ENCODE measurements at regions not wholly inside any gene's neighbourhood (a gene's known extent, or its start where the extent isn't known, plus 50 kb on each side); places are given as distances from the start of the nearest gene placed in this dataset.
A peak's percentile ranks its signal among the peaks of the same experiment; 100 is the strongest.

GRCh38 chr12:113619202-113619601 lies 147.5 kb upstream of the LHX5 start:
- no peak for DNase-seq (ENCODE audit: low spot score)

- no peak for DNase-seq (ENCODE audit: low spot score)
These were observed 141.7 kb upstream of the LHX5 start for GRCh38 chr12:113613414-113613813.

DNA sequence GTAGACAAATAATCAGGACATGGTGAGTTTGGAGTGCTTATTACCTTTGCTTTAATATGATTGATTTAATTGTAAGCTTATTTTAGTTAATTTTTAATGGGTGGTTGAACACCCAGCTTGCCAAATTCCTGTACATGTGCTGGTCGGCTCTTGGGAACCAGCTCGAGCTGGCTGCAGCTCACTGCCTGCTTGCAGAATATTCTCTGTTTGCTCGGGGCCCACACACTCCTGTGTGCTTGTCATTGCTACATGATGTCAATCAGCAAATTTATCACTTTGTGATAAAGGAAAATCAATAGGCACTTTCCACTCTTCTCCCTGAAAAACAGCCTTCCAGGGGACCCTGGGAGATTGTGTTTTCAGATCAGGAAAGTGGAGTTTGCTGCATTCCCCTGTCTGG lies 141.1 kb upstream of the LHX5 start:
- DNase-seq (ENCODE audit: low spot score): no peak

- no peak for DNase-seq (ENCODE audit: low spot score)
These were observed 140.5 kb upstream of the LHX5 start for GRCh38 chr12:113612076-113612728.

DNA sequence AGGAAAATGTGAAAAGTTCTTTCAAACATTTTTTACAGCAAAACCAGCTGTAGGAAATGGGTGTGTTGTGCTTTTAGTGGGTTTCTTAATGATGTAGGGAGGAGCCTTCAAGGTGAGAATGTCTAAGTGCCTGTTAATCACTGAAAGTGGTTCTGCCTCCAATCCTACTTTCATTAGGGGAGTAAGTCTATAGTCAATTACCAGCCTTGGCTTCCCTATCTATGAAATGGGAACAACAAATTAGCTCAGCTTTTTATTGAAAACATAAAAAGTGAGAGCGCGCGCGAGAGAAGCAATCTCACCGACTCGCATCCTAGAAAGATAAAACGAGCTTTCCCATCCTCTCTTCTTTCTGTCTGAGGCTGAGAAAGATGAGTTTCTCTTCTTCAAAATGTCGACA lies 140.0 kb upstream of the LHX5 start:
- DNase-seq (ENCODE audit: low spot score): no peak

- DNase-seq (ENCODE audit: low spot score): no peak
These were observed 139.0 kb upstream of the LHX5 start for GRCh38 chr12:113610698-113611097.

GRCh38 chr12:113609692-113610469 lies 138.2 kb upstream of the LHX5 start:
- no peak for DNase-seq (ENCODE audit: low spot score)

- DNase-seq (ENCODE audit: low spot score): no peak
These were observed 133.0 kb upstream of the LHX5 start for GRCh38 chr12:113604666-113605065.

GRCh38 chr12:113601656-113602263 lies 130.1 kb upstream of the LHX5 start:
- no peak for DNase-seq (ENCODE audit: low spot score)

- no peak for DNase-seq (ENCODE audit: low spot score)
These were observed 127.2 kb upstream of the LHX5 start for GRCh38 chr12:113598815-113599406.

DNA sequence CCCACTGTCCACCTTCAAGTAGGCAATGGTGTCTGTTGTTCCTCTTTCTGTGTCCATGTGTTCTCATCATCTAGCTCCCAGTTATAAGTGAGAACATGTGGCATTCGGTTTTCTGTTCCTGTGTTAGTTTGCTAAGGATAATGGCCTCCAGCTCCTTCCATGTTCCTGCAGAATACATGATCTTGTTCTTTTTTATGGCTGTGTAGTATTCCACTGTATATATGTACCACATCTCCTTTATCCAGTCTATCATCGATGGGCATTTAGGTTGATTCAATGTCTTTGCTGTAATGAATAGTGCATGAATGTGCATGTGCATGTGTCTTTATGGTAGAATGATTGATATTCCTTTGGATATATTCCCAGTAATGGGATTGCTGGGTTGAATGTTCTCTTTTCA lies 123.3 kb upstream of the LHX5 start:
- DNase-seq (ENCODE audit: low spot score): no peak

DNA sequence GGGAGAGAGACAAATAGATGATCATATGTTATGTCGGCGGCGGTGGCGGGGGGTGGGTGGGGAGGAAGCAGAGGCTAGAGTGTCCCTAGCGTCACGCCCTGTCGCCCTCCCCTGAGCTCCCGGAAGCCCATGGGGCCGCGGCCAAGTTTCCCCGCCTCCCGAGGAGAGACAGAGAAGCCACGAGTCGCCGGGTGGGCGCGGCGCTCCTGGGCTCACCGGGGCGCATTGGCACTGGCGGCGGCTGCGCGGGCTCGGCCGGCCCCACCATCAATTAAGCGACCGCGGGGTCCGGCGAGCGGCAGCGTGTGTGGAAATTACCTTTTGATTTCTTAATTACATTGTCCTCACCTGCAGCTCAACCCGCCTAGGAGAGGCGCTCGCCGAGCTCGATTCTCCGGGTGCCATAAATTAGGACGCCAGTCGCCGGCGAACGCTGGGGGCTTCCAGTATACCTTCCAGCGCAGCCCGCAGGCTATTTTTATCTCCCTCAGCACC lies 119.9 kb upstream of the LHX5 start:
- peak; percentile 38 for DNase-seq (ENCODE audit: low spot score)

DNA sequence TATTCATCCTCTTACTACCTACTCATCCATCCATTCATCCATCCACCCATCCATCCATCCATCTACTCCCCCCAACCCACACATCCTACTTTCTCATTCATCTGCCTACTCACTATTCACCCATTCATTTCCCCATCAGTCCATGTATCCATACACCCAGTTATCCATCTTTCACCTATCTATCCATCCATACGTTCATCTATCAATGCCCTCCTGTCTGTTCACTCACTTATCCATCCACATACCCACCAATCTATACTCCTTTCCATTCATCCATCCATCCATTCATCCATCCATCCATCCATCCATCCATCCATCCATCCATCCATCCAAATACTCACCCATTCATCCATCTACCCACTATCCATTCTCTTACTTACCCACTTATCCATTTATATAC lies 117.8 kb upstream of the LHX5 start:
- DNase-seq (ENCODE audit: low spot score): no peak

DNA sequence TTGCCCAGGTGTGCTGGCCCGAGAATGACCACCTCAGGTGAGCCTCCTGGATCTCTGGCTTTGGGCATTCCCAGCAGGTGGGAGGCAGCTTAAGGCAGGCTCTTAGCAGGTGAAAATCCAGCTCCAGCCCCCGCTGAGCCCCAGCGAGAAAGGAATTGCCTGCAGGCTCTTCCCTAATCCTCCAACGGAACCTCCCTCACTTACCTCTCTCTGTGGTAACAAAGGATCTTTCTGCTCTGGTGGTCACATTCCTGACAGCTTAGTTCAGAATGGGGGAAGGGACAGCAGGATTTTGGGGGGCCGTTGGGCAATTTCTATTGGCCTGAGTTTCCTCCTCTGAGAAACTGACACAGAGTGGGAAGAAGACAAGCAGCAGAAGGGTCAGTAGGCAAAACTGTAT lies 116.0 kb upstream of the LHX5 start:
- peak; percentile 7 for DNase-seq (ENCODE audit: low spot score)

DNA sequence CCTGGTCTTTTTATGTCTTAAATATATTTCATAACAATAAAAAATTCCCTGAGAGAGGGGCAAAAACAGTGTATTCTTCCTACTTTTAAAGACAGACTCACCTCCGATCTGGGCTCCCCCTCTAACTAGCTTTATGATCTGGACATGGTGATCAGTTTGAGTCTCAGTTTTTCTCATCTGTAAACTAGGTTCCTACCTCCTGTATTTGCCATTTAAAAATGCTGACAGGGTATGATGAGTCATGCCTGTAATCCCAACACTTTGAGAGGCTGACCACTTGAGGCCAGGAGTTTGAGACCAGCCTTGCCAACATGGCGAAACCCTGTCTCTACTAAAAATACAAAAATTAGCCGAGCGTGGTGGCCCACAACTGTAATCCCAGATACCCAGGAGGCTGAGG lies 114.8 kb upstream of the LHX5 start:
- no peak for DNase-seq (ENCODE audit: low spot score)

DNA sequence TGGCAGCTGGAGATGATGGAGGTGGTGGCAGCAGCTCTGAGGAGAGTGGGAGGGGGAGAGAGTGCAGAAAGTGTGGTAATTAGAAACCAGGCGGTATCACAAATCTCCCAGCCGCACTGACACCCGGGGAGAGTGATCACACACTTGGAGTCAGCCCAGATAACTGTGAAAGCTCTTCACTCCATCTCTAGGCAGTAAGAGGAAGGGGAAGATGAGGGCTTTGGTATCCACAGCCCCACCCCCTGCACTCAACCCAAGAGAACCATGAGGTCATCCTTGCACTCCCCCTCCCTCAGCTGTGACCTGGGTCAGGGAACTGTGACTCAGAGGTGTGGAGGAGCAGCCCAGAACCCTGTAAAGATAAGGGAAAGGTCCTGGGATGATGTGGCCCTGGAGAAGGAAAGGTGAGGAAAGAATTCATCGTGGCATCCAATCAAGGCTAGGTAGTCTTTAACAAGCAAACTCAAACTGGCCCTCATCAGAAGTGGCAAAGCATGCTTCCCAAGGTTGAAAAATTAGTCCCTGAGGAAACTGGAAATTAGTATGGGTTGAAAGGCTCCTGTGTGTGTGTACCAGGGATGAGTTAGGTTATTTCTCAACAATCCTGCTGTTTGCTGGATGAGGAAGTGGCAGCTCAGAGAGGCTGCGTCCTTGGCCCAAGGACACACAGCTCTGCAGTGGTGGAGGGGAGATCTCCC lies 111.0 kb upstream of the LHX5 start:
- DNase-seq (ENCODE audit: low spot score): peak; percentile 4

- DNase-seq (ENCODE audit: low spot score): no peak
These were observed 109.7 kb upstream of the LHX5 start for GRCh38 chr12:113581342-113581741.

DNA sequence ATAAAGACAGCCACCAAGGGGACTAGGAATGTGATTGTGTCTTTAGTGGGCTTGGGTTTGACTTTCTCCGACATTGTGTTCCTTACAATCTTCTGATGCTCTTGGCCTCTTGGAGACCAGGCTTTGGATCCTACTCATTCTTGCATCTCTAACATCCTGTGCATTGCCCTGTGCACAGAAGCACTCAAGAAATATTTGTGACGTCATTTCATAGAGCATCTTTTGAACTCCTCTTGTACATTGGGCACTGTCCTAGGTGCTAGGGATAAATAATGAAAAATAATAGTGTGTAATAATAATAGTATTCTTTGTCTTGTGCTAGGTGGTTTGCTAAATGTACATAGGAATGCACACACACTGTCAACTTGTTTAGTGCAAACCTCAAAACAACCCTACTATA lies 108.8 kb upstream of the LHX5 start:
- DNase-seq (ENCODE audit: low spot score): no peak

GRCh38 chr12:113577464-113578129 lies 105.9 kb upstream of the LHX5 start:
- no peak for DNase-seq (ENCODE audit: low spot score)

DNA sequence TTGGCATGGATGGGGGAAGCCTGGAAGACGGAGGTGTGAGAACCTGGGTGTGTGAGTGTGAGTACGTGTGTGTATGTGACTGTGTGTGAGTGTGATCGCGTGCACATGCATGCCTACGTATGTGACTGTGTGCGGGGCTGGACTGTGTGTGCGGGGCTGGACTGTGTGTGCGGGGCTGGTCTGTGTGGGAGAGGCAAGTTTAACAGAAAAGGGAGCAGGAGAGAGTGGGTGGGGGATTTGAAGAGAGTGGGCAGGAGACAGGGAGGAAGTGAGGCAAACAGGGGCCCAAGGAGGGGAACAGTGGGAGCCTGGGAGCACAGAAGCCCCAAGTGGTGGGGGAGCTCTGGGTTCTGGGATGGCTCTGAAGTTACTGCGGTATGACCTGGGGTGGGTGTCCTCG lies 103.7 kb upstream of the LHX5 start:
- DNase-seq (ENCODE audit: low spot score): no peak

GRCh38 chr12:113573148-113573547 lies 101.5 kb upstream of the LHX5 start:
- DNase-seq (ENCODE audit: low spot score): no peak

GRCh38 chr12:113571713-113572112 lies 100.0 kb upstream of the LHX5 start:
- no peak for DNase-seq (ENCODE audit: low spot score)

Measured in kidney tubule cell (primary cell).